Gastroesophageal sphincter (tissue), 4 donors: ENCODE measurements at regions not wholly inside any gene's neighbourhood (a gene's known extent, or its start where the extent isn't known, plus 50 kb on each side); places are given as distances from the start of the nearest gene placed in this dataset.

Experiments used
- ATAC-seq: fragments of 150-250 bp; one replicate; pipeline ENCODE4 v1.9.1; 2016; ENCODE audit warnings: mild to moderate bottlenecking, moderate library complexity
- H3K27ac ChIP-seq, 4 donors: fragments of 200-600 bp; sonication (generic) in 3 of 4; 1 replicate in 3 of 4; 2 replicates in 1 of 4; pipeline ENCODE4 v1.5.1; 2016 to 2019
- H3K27me3 ChIP-seq: fragments of 200-600 bp; sonication (generic); one replicate; pipeline ENCODE4 v1.5.1; 2019
- H3K36me3 ChIP-seq, 2 donors: fragments of 200-600 bp; sonication (generic); one replicate each; pipeline ENCODE4 v1.5.1; 2019; ENCODE audit warnings: control low read depth in 1 of 2
- H3K4me1 ChIP-seq, 3 donors: fragments of 200-600 bp; sonication (generic); 1 replicate in 2 of 3; 2 replicates in 1 of 3; pipeline ENCODE4 v1.5.1; 2016 to 2019; ENCODE audit warnings: control low read depth in 2 of 3
- H3K4me3 ChIP-seq, 2 donors: fragments of 200-600 bp; sonication (generic); one replicate each; pipeline ENCODE4 v1.5.1; 2019; ENCODE audit warnings: mild to moderate bottlenecking in 1 of 2, moderate library complexity in 1 of 2
- H3K9me3 ChIP-seq, 3 donors: fragments of 200-600 bp; sonication (generic); one replicate each; pipeline ENCODE4 v1.5.1; 2017 to 2019; ENCODE audit warnings: control low read depth in 2 of 3
- EP300 ChIP-seq: sonication (generic); formaldehyde crosslinking; IDR thresholded peaks from one replicate; pipeline ENCODE4 v1.6.1; 2017; ENCODE audit warnings: antibody characterized with exemption, mild to moderate bottlenecking
- POLR2A ChIP-seq, 2 donors: fragments of 450-650 bp; IDR thresholded peaks; one replicate each; pipeline ENCODE4 v1.6.1; 2017; ENCODE audit warnings: antibody characterized with exemption in 2 of 2, mild to moderate bottlenecking in 2 of 2, moderate library complexity in 1 of 2
- POLR2AphosphoS5 ChIP-seq: sonication (generic); formaldehyde crosslinking; IDR thresholded peaks from one replicate; pipeline ENCODE4 v1.6.1; 2017; ENCODE audit warnings: antibody characterized with exemption
- WGBS, 2 donors: methylation state at CpG; one replicate each; pipeline ENCODE4 v1.1.5; 2018; ENCODE audit warnings: low coverage in 1 of 2; 5-methylcytosine and 5-hydroxymethylcytosine counted together
- TF ChIP-seq, protein P1 (sequence below), 4 experiments: fragments of 200-600 bp in 2 of 4; fragments of 450-650 bp in 2 of 4; sonication (generic) in 1 of 4; IDR thresholded peaks; one replicate each; pipeline ENCODE4 v1.5.1; 2017 to 2019; ENCODE audit warnings: antibody characterized with exemption in 4 of 4, mild to moderate bottlenecking in 2 of 4, moderate library complexity in 2 of 4

DNA sequence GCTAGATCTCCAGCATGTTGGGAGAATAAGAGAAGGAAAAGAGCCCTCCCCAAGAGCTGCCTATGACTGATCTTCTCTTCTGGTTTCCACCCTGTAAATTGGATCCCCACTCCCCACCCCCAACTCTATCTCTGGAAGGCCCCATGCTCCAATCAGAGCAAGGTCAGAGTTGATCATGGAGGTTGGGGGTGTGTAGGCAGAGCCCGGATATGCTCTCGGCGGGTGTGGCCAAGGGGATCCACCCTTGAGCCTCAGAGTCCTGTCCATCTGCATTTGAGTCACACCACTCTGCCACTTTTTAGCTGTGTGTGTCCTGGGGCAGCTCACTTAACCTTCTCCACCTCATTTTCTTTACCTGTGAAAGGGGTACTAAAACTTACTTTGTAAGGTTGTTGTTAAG, 79.5 kb downstream of the NAV1 start:
- H3K36me3 ChIP-seq, result peaks cover 0 to 9% of the 10 kb centered on the region in 2 donors
- peaks cover 0 to 10% (median 3%) of the 10 kb centered on the region in 3 donors for H3K4me1 ChIP-seq
- TF ChIP-seq, protein P1, sequence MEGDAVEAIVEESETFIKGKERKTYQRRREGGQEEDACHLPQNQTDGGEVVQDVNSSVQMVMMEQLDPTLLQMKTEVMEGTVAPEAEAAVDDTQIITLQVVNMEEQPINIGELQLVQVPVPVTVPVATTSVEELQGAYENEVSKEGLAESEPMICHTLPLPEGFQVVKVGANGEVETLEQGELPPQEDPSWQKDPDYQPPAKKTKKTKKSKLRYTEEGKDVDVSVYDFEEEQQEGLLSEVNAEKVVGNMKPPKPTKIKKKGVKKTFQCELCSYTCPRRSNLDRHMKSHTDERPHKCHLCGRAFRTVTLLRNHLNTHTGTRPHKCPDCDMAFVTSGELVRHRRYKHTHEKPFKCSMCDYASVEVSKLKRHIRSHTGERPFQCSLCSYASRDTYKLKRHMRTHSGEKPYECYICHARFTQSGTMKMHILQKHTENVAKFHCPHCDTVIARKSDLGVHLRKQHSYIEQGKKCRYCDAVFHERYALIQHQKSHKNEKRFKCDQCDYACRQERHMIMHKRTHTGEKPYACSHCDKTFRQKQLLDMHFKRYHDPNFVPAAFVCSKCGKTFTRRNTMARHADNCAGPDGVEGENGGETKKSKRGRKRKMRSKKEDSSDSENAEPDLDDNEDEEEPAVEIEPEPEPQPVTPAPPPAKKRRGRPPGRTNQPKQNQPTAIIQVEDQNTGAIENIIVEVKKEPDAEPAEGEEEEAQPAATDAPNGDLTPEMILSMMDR (IDR thresholded peaks at IDR 0.05), result no peak
- TF ChIP-seq EP300 (no peak), POLR2A (IDR thresholded peaks at IDR 0.05) (no peak), POLR2AphosphoS5 (no peak)
- no peak overlapping the region for H3K4me3 ChIP-seq
- ATAC-seq, result no peak
- WGBS, 2 donors, result 90% methylated on average over 2 of the region's 3 CpGs; no CpG with 5 or more reads in 1 of the 2 donors
- H3K27me3 ChIP-seq, result no peaks in the 10 kb centered on the region
- H3K27ac ChIP-seq, result no peak overlapping the region
- H3K9me3 ChIP-seq, result no peaks in the 10 kb centered on the region

DNA sequence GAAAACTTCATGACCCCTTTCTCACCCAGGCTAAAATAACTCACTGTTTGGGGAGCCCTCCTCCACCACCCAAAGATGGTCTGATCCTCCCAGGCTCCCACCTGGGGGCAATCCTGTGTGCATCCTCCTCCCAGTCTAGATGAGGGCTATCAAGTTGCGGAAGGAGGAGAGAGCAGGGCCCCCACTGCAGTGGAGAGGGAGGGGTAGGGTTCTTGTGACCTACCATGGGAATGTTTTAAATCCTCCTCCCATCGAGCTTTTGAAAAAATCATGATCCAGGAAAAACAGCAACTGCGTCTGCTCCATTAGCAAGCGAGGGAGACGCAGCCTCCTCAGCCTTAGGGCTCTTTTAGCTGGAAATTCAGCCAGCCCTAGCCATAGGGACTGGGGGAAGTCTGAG, 80.0 kb downstream of the NAV1 start:
- Histone ChIP-seq H3K9me3 (no peaks in the 10 kb centered on the region), H3K36me3 (peaks cover 0 to 13% of the 10 kb centered on the region in 2 donors), H3K27me3 (no peaks in the 10 kb centered on the region), H3K4me3 (no peak overlapping the region), H3K4me1 (peaks cover 0 to 8% (median 3%) of the 10 kb centered on the region in 3 donors), H3K27ac (no peak overlapping the region)
- TF ChIP-seq POLR2AphosphoS5 (no peak), EP300 (no peak), POLR2A (IDR thresholded peaks at IDR 0.05) (no peak)
- TF ChIP-seq, protein P1 (IDR thresholded peaks at IDR 0.05), result no peak
- ATAC-seq, result no peak
- 68 to 71% methylated on average over 3 to 4 of the region's 5 CpGs for WGBS, 2 donors

DNA sequence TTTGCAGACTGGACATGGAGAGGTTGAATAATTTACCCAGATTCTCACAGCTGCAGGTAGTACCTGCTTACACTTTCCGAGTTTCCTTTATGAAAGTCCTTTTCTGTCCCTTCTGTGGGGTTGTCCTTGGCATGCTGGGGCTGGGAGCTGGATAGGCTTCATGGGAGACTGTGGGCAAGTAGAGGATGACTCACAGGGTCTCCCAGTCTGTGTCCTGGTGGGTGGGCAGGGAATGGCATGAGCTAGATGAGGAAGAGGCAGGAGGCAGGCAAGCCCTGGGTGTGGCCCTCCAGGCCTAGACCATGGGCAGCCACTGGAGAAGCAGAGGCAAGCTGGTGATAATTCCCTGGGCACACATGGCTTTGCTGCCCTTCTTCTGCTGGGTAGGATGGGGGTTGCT, 80.6 kb downstream of the NAV1 start:
- ATAC-seq, result no peak
- peaks cover 0 to 2% (median 0%) of the 10 kb centered on the region in 3 donors for H3K4me1 ChIP-seq
- no peak overlapping the region for H3K4me3 ChIP-seq
- no peak for TF ChIP-seq EP300
- TF ChIP-seq, protein P1 (IDR thresholded peaks at IDR 0.05), result no peak
- TF ChIP-seq POLR2A (IDR thresholded peaks at IDR 0.05), result no peak
- no peak for TF ChIP-seq POLR2AphosphoS5
- H3K27ac ChIP-seq, result no peak overlapping the region
- peaks cover 0 to 13% of the 10 kb centered on the region in 2 donors for H3K36me3 ChIP-seq
- H3K27me3 ChIP-seq, result no peaks in the 10 kb centered on the region
- H3K9me3 ChIP-seq, result no peaks in the 10 kb centered on the region
- 83% methylated on average over 1 of the region's 1 CpG; no CpG with 5 or more reads in 1 of the 2 donors for WGBS, 2 donors

DNA sequence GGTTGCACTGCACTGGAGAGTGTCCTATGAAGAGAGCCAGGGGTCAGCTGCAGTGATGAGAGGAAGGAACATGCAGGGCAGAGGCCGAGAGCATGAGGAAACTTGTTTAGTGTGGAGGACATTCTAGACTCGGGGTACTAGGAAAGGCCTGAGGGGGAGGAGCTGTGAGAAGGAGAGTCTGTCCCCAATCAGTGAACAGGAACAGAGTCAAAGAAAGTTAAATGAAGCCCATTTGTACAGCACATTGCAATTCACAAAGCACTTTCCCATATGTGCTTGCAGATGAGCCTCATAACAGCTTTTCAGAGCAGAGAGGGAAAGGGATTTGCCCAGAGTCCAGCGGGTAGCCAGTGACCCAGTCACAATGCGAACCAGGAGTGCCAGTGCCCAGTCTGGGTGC, 83.4 kb downstream of the NAV1 start:
- peaks cover 0 to 13% of the 10 kb centered on the region in 2 donors for H3K36me3 ChIP-seq
- H3K4me1 ChIP-seq, result peaks cover 0 to 21% (median 14%) of the 10 kb centered on the region in 3 donors
- H3K27ac ChIP-seq, result no peak overlapping the region
- H3K27me3 ChIP-seq, result no peaks in the 10 kb centered on the region
- no peaks in the 10 kb centered on the region for H3K9me3 ChIP-seq
- no peak for ATAC-seq
- no peak overlapping the region for H3K4me3 ChIP-seq
- WGBS, 2 donors, result 89% methylated on average over 2 to 4 of the region's 4 CpGs
- TF ChIP-seq EP300, result no peak
- TF ChIP-seq, protein P1 (IDR thresholded peaks at IDR 0.05), result no peak
- no peak for TF ChIP-seq POLR2A (IDR thresholded peaks at IDR 0.05)
- no peak for TF ChIP-seq POLR2AphosphoS5

DNA sequence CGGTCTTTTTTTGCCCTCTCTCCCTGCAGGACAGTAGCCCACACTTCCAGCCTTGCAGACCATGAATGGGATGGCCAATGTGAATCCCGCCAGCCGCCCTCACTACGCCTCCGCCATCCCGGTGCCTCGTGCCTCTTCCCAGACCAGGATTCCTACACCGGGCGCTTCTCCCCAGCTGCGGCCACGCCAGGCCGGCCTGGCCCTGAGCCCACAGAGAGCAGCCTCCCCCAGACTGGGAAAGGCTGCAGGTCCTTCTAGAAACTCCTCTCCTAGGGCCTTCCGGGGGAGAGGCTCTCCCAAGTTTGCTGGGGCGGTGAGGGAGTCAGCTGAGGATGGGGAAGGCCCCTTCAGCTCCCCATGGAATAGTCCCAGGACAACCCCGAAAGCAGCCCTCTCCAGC, 83.9 kb downstream of the NAV1 start:
- H3K36me3 ChIP-seq, result peaks cover 0 to 13% of the 10 kb centered on the region in 2 donors
- H3K9me3 ChIP-seq, result no peaks in the 10 kb centered on the region
- no peak overlapping the region for H3K4me3 ChIP-seq
- WGBS, 2 donors, result 100% methylated on average over 1 of the region's 15 CpGs; no CpG with 5 or more reads in 1 of the 2 donors
- peaks cover 0 to 21% (median 14%) of the 10 kb centered on the region in 3 donors for H3K4me1 ChIP-seq
- TF ChIP-seq EP300 (no peak), POLR2A (IDR thresholded peaks at IDR 0.05) (no peak), POLR2AphosphoS5 (no peak)
- TF ChIP-seq, protein P1 (IDR thresholded peaks at IDR 0.05), result no peak
- ATAC-seq, result no peak
- H3K27me3 ChIP-seq, result no peaks in the 10 kb centered on the region
- no peak overlapping the region for H3K27ac ChIP-seq
